GM12892 (cell line): ENCODE measurements at regions not wholly inside any gene's neighbourhood (a gene's known extent, or its start where the extent isn't known, plus 50 kb on each side); places are given as distances from the start of the nearest gene placed in this dataset.

Experiments used
- POLR2A ChIP-seq: IDR thresholded peaks from 2 replicates; pipeline ENCODE4 v1.6.1; 2011; ENCODE audit warnings: low read depth, low read length, control low read depth
- POLR2AphosphoS5 ChIP-seq: IDR thresholded peaks from 2 replicates; pipeline ENCODE4 v1.6.1; 2011; ENCODE audit warnings: low read depth, low read length, control low read depth
- TAF1 ChIP-seq: IDR thresholded peaks from 2 replicates; pipeline ENCODE4 v1.6.1; 2011; ENCODE audit warnings: low read depth, mild to moderate bottlenecking, control low read depth, low read length, borderline replicate concordance

GRCh38 chr5:85838781-85839180, 779.0 kb upstream of the COX7C start:
- TF ChIP-seq POLR2A, result no peak
- TF ChIP-seq TAF1, result no peak
- TF ChIP-seq POLR2AphosphoS5, result no peak
